ENCODE measurements at regions not wholly inside any gene's neighbourhood (a gene's known extent, or its start where the extent isn't known, plus 50 kb on each side); places are given as distances from the start of the nearest gene placed in this dataset.
"Not testable (repeated sequence)": the region's sequence is repeated elsewhere in the genome, so short reads cannot be mapped to it uniquely, and the experiment has no call there.

- no peak overlapping the region for H3K4me3 ChIP-seq
- H3K27ac ChIP-seq = no peak overlapping the region
Observed at GRCh38 chr3:168981396-168981795, 682.1 kb downstream of the MECOM start.

DNA sequence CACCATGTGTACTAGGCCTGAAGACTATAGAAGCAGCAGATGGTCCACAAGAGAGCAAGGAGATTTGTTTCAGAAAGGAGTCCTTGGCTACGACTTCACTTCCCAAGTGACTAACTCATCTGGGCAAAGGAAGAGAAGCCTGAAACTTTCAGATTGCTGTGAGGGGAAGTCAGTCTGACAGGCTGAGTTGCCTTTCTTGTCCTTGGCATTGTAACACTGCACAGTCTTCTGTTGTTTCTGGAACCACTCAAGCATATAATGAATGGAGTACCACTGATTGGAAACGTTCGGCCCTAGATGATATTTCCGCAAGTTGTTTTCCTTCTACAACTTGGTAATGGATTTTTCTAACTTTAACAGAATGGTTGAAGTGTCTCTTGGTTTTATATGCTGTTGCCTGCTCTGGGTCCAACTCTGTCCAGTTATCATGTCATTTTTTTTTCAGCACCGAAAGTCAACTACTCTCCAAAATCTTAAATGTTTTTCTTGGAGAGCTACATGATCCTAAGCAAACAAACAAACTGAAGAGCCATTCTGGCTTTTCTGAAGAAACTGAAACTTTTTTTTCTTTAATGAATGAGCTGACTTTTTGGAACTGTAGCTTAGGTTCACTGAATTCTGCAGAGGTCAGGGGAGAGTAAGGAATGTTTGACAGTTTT, 685.7 kb downstream of the MECOM start:
- Histone ChIP-seq H3K4me3 (no peak overlapping the region), H3K27ac (no peak overlapping the region)

DNA sequence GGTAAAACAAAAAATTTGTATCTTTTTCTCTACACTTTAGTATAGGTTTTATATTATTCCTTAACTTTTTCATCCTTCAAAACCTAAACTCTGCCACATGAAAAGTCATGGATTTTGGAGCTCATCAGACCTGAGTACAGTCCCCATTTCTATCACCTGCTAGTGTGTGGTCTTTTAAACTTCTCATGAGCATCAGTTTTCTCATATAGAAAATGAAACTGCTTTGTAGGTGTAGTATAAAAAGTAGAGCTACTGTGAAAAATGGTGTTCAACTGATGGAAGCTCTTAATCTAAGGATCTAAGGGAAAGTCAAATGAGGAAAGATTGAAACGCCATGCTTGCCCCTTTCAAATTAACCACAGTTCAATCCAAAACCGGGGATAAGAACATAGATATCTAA, 686.5 kb downstream of the MECOM start:
- Histone ChIP-seq H3K4me3 (no peak overlapping the region), H3K27ac (no peak overlapping the region)

DNA sequence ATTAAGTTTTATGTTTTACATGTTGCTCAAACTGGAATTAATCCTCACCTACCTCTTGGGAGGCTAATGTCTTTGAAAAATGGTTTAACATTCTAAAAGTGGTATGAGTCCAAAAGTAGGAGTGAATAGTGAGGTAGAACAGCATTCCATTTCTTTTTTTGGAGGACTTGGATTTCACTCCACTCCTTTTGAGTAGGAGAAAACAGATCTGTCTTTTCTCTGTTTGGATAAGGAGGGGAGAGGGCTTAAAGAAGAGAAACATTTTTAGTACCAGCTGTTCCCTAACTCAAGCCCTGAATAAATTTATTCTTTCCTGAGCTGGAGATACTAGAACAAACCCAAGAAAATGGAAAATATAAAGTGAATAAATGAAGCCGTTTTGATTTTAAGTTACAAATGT, 687.9 kb downstream of the MECOM start:
- no peak overlapping the region for H3K27ac ChIP-seq

DNA sequence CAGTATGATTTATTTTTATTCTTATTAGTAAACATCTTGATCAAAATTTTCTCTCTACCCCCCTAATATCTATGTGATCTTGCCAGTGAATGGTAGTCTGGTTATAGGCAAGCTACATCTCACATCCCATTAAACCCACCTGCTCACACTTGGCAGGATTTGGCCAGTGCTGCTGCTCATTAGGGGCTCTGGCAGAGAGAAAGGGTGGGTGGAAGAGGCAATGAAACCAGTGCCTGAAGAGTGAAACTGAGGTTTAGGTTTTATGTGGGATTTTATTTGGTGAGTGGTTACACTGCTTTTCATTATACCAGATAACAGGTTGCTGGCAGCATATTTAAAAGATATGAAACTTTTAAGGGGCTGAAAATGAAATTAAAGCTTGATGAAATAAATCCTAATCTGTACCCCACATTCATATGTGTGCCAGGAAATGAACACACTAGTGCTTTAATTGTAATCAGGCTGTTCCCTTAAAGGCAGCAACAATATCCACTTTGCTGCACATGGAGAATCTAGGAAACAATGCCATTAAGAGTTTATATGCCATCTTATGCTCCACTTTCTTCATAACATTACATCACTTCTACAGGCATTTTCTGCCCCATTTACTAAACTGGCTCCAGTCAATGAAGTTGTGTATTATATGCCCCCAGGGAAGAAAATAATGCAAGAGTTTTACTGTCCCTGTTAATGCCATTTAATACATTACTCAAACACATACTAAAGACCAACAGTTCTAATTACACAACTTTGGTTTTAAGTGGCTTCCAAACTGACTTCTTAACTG, 688.7 kb downstream of the MECOM start:
- Histone ChIP-seq H3K27ac (no peak overlapping the region), H3K4me3 (no peak overlapping the region)

More for the DNA sequence above, 687.9 kb downstream of the MECOM start:
- H3K4me3 ChIP-seq = no peak overlapping the region

GRCh38 chr3:168973897-168974296, 689.6 kb downstream of the MECOM start:
- Histone ChIP-seq H3K27ac (no peak overlapping the region), H3K4me3 (no peak overlapping the region)

DNA sequence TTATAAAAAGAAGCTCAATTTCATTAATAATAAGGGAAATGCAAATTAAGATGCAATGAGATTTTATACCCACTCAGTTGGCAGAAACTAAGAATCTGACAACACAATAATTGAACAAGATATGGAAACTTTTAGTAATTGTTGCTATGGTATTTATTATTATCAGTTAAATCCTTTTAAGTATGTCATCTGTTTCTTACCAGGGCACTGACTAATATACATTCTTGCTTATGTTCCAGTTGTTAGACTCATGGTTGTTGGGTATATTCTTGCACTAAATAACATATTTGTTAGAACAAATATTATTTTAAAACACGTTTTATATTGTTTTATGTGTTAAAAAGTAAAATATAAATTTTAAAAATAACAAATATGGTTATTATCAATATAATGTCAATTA, 690.3 kb downstream of the MECOM start:
- Histone ChIP-seq H3K4me3 (no peak overlapping the region), H3K27ac (no peak overlapping the region)

DNA sequence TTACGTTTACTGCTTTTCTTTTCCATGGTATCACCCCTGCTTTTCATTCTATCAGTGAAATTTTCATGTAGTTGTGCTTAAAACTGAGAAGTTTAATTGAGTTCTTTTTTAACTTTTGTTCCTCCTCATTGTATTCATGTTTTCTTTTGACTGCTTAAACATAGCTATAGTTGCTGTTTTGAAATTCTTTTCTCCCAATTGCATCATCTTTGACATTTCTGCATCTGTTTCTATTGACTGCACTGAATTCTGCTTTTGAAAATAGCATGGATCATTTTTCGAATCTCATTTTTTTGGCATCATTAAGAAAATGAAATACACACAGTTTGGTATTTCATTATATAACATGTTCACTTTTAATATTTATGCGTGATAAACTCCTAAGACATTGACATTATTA, 694.9 kb downstream of the MECOM start:
- Histone ChIP-seq H3K27ac (no peak overlapping the region), H3K4me3 (no peak overlapping the region)

GRCh38 chr3:168964736-168965135, 698.8 kb downstream of the MECOM start:
- no peak overlapping the region for H3K27ac ChIP-seq
- no peak overlapping the region for H3K4me3 ChIP-seq

DNA sequence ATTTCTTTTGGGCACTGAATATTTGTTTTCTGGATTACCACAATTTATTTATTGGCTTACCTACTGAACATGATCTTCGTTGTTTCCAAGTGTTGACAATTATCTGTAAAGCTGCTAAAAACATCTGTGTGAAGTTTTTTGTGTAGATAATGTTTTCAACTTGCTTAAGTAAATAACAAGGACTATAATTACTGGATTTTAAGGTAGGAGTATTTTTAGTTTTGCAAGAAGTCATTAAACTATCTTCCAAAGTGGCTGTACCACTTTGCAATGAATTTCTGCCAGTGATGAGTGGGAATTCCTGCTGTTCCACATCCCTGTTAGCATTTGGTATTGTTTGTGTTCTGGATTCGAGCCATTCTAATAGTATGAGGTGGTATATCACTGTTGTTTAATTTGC, 702.2 kb downstream of the MECOM start:
- Histone ChIP-seq H3K27ac (no peak overlapping the region), H3K4me3 (no peak overlapping the region)

GRCh38 chr3:168959731-168960130, 703.8 kb downstream of the MECOM start:
- no peak overlapping the region for H3K27ac ChIP-seq
- no peak overlapping the region for H3K4me3 ChIP-seq

- no peak overlapping the region for H3K4me3 ChIP-seq
- no peak overlapping the region for H3K27ac ChIP-seq
Observed at GRCh38 chr3:168958466-168958865, 705.0 kb downstream of the MECOM start.

DNA sequence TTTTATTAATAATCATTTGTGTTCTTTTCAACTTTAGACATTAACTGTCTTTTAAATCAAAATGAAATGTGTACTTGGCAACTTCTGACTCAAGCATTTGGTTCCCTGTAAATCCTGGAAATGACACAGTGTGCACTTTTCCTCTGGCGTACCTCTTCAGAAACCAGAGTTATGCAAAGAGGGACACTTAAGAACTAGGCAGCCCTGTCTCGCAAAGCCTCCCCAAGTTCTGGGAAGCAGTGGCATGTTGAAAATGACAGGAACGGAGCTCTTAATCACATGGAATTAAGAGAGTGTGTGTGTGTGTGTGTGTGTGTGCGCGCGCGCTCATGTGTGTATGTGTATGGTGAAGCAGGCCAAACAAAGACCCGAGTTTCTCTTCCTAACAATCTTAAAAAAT, 707.4 kb downstream of the MECOM start:
- H3K27ac ChIP-seq = no peak overlapping the region

DNA sequence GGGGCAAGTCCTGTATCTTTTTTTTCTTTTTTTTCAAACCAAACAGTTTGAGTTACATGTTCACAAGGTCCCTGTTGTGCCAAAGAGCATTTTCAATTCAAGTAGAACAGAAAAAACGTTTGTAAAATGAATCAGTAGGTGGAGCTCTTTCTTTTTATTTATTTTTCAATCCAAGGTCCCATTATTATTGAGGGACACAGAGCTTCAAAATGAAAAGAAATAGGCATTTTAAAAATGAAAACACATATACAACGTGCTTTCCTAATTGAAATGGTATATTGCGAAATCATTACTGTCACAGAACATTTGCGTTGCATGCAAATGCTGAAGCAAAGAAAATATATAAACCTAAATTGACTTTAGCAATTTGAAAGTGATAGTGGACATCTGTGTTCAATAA, 711.0 kb downstream of the MECOM start:
- Histone ChIP-seq H3K27ac (no peak overlapping the region), H3K4me3 (no peak overlapping the region)

More for the DNA sequence above, 707.4 kb downstream of the MECOM start:
- no peak overlapping the region for H3K4me3 ChIP-seq

- H3K27ac ChIP-seq = no peak overlapping the region
- no peak overlapping the region for H3K4me3 ChIP-seq
Observed at GRCh38 chr3:168951884-168952283, 711.6 kb downstream of the MECOM start.

GRCh38 chr3:168951368-168951767, 712.1 kb downstream of the MECOM start:
- H3K4me3 ChIP-seq = no peak overlapping the region

DNA sequence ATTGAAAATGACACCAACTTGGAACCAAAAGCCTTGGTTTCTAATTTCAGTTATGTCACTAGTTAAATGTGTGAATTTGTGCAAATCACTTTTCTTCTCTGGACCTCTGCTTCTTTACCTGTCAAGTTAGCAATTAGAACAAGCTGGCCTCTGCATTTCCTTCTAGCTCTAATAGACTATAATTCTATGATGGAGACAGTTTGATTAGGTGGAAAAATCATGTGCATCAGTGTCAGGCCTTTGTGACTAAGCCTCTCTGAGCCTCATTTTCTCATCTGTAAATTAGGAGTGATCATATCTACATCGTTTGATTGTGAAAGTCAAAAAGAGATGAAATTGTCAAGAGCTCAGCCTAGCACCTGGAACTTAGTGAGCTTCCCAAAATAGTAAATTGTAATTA, 712.9 kb downstream of the MECOM start:
- H3K27ac ChIP-seq = no peak overlapping the region
- H3K4me3 ChIP-seq = no peak overlapping the region

More at GRCh38 chr3:168951368-168951767, 712.1 kb downstream of the MECOM start:
- no peak overlapping the region for H3K27ac ChIP-seq

- no peak overlapping the region for H3K4me3 ChIP-seq
- H3K27ac ChIP-seq = no peak overlapping the region
Observed at GRCh38 chr3:168939651-168940238, 723.8 kb downstream of the MECOM start.

GRCh38 chr3:168933614-168934013, 729.9 kb downstream of the MECOM start:
- Histone ChIP-seq H3K27ac (no peak overlapping the region), H3K4me3 (no peak overlapping the region)

DNA sequence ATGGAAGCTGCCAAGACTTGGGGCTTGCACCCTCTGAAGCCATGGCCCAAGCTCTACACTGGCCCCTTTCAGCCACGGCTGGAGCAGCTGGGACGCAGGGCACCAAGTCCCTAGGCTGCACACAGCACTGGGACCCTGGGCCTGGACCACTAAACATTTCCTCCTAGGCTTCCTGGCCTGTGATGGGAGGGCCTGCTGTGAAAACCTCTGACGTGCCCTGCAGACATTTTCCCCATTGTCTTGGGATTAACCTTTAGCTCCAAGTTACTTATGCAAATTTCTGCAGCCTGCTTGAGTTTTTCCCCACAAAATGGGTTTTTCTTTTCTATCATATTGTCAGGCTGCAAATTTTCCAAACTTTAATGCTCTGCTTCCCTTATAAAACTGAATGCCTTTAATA, 733.5 kb downstream of the MECOM start:
- not testable (repeated sequence) for H3K4me3 ChIP-seq

GRCh38 chr3:168926426-168926825, 737.1 kb downstream of the MECOM start:
- Histone ChIP-seq H3K27ac (no peak overlapping the region), H3K4me3 (no peak overlapping the region)

More for the DNA sequence above, 733.5 kb downstream of the MECOM start:
- not testable (repeated sequence) for H3K27ac ChIP-seq

All from skin epidermis (tissue), 12 donors.